GM10266 (cell line): ENCODE measurements at regions not wholly inside any gene's neighbourhood (a gene's known extent, or its start where the extent isn't known, plus 50 kb on each side); places are given as distances from the start of the nearest gene placed in this dataset.

Source experiments
- DNase-seq: peaks from one replicate; pipeline ENCODE4 v3.0.0; 2012; ENCODE audit errors: extremely low spot score
- CTCF ChIP-seq: IDR thresholded peaks from 2 replicates; pipeline ENCODE4 v1.5.1; 2012; ENCODE audit warnings: mild to moderate bottlenecking, low read depth; ENCODE audit not compliant: control insufficient read depth, insufficient read depth; ENCODE audit errors: missing control alignments

- no peak for DNase-seq
These were observed 98.1 kb upstream of the ENPP6 start for GRCh38 chr4:184315675-184316359.

GRCh38 chr4:184313702-184314659 is 96.3 kb upstream of the ENPP6 start:
- DNase-seq: peak; percentile 70
- no peak for TF ChIP-seq CTCF

More at GRCh38 chr4:184315675-184316359, 98.1 kb upstream of the ENPP6 start:
- no peak for TF ChIP-seq CTCF

- no peak for TF ChIP-seq CTCF
- DNase-seq: no peak
These were observed 95.4 kb upstream of the ENPP6 start for GRCh38 chr4:184313058-184313581.

GRCh38 chr4:184312126-184312525 is 94.5 kb upstream of the ENPP6 start:
- TF ChIP-seq CTCF: no peak
- no peak for DNase-seq

GRCh38 chr4:184310881-184311709 is 93.4 kb upstream of the ENPP6 start:
- no peak for TF ChIP-seq CTCF
- no peak for DNase-seq

GRCh38 chr4:184310171-184310567 is 92.5 kb upstream of the ENPP6 start:
- peak; percentile 49 for TF ChIP-seq CTCF
- peak; percentile 24 for DNase-seq
